ENCODE measurements at regions not wholly inside any gene's neighbourhood (a gene's known extent, or its start where the extent isn't known, plus 50 kb on each side); places are given as distances from the start of the nearest gene placed in this dataset.

GRCh38 chr2:467892-468647, 180.2 kb upstream of the ALKAL2 start:
- in situ Hi-C loops (cut with MboI; ENCODE audit: low sequenced_read_pairs in 4 of 4): no loop called here
- DNase-seq (no peak), ATAC-seq (no peak)
- no peak for TF ChIP-seq CTCF (IDR thresholded peaks at IDR 0.05 in 4 of 5, conservative IDR thresholded peaks at IDR 0.05 in 1 of 5)
- TF ChIP-seq POLR2A (IDR thresholded peaks at IDR 0.05): no peak
- no peaks in the 10 kb centered on the region for H3K9me3 ChIP-seq
- intact Hi-C loops (cut with DNase I; ENCODE audit: low total_unique reads): no loop called here
- H3K4me3 ChIP-seq: no peak overlapping the region
- H3K27me3 ChIP-seq: peaks cover 22 to 24% (median 22%) of the 10 kb centered on the region in 3 donors
- no peak overlapping the region for H3K27ac ChIP-seq
- no peaks in the 10 kb centered on the region for H3K36me3 ChIP-seq
- no peaks in the 10 kb centered on the region for H3K4me1 ChIP-seq

- no peak for ATAC-seq
- TF ChIP-seq POLR2A (IDR thresholded peaks at IDR 0.05) (no peak), CTCF (IDR thresholded peaks at IDR 0.05 in 4 of 5, conservative IDR thresholded peaks at IDR 0.05 in 1 of 5) (no peak)
- H3K9me3 ChIP-seq: no peaks in the 10 kb centered on the region
- no peak overlapping the region for H3K27ac ChIP-seq
- intact Hi-C loops (cut with DNase I; ENCODE audit: low total_unique reads): no loop called here
- in situ Hi-C loops (cut with MboI; ENCODE audit: low sequenced_read_pairs in 4 of 4): no loop called here
- no peaks in the 10 kb centered on the region for H3K4me1 ChIP-seq
- H3K4me3 ChIP-seq: no peak overlapping the region
- H3K36me3 ChIP-seq: no peaks in the 10 kb centered on the region
- H3K27me3 ChIP-seq: peaks cover 22 to 24% (median 22%) of the 10 kb centered on the region in 3 donors
- no peak for DNase-seq
Measured at GRCh38 chr2:467543-467891, 179.6 kb upstream of the ALKAL2 start.

- Histone ChIP-seq H3K27me3 (peaks cover 22 to 24% (median 22%) of the 10 kb centered on the region in 3 donors), H3K4me1 (no peaks in the 10 kb centered on the region), H3K36me3 (no peaks in the 10 kb centered on the region), H3K4me3 (no peak overlapping the region), H3K9me3 (no peaks in the 10 kb centered on the region), H3K27ac (no peak overlapping the region)
- ATAC-seq: no peak
- DNase-seq: no peak
- intact Hi-C loops (cut with DNase I; ENCODE audit: low total_unique reads) (no loop called here), in situ Hi-C loops (cut with MboI; ENCODE audit: low sequenced_read_pairs in 4 of 4) (no loop called here)
- TF ChIP-seq CTCF (IDR thresholded peaks at IDR 0.05 in 4 of 5, conservative IDR thresholded peaks at IDR 0.05 in 1 of 5): no peak
- TF ChIP-seq POLR2A (IDR thresholded peaks at IDR 0.05): no peak
Measured at GRCh38 chr2:467101-467500, 179.2 kb upstream of the ALKAL2 start.

GRCh38 chr2:464562-465309, 176.8 kb upstream of the ALKAL2 start:
- DNase-seq (no peak), ATAC-seq (no peak)
- no peak for TF ChIP-seq POLR2A (IDR thresholded peaks at IDR 0.05)
- TF ChIP-seq CTCF (IDR thresholded peaks at IDR 0.05 in 4 of 5, conservative IDR thresholded peaks at IDR 0.05 in 1 of 5): no peak
- Histone ChIP-seq H3K9me3 (no peaks in the 10 kb centered on the region), H3K4me3 (no peak overlapping the region), H3K4me1 (no peaks in the 10 kb centered on the region), H3K27me3 (peaks cover 22 to 24% (median 22%) of the 10 kb centered on the region in 3 donors), H3K27ac (no peak overlapping the region), H3K36me3 (no peaks in the 10 kb centered on the region)
- intact Hi-C loops (cut with DNase I; ENCODE audit: low total_unique reads): no loop called here
- in situ Hi-C loops (cut with MboI; ENCODE audit: low sequenced_read_pairs in 4 of 4): no loop called here

Data from gastrocnemius medialis (tissue), 4 donors.